ENCODE measurements at regions not wholly inside any gene's neighbourhood (a gene's known extent, or its start where the extent isn't known, plus 50 kb on each side); places are given as distances from the start of the nearest gene placed in this dataset.
"Not testable (repeated sequence)": the region's sequence is repeated elsewhere in the genome, so short reads cannot be mapped to it uniquely, and the experiment has no call there.

DNA sequence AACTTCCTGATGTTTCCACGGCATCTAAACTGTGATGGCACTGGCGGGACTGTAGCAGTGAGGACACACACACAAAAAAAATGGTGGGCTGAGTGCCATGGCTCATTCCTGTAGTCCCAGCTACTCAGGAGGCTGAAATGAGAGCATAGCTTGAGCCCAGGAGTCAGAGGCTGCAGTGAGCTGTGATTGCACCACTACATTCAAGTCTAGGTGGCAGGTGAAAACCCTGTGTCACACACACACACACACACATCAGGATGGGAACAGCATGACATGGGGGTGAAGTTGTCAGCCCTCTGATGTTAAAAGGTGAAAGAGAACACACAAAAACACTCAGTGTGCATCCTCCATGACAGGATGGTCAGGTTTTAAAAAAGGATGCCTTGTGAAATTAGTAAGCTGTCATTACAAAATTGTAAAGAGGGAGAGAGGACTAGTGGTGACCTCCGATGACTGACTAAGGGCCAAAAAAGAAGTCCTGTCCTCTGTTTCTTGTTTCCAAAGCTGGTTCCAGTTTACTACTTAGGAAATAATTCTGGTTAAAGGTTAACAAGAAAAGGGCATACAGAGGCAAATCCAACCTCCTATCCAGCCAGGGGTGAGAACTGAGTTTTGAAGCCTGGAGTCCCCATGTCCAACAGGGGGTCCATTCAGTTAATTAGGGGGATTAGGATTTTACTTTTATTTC lies 1600.4 kb downstream of the NLGN4Y start:
- DNase-seq (ENCODE audit: low spot score) (no peak), ATAC-seq (ENCODE audit: low read depth) (no peak)
- Histone ChIP-seq H3K4me3 (ENCODE audit: severe bottlenecking) (no peak overlapping the region), H3K36me3 (ENCODE audit: low read depth) (no peaks in the 10 kb centered on the region), H3K27ac (ENCODE audit: poor library complexity, severe bottlenecking) (no peak overlapping the region), H3K4me1 (ENCODE audit: insufficient read depth, poor library complexity, severe bottlenecking) (peaks cover 17% of the 10 kb centered on the region), H3K9me3 (ENCODE audit: severe bottlenecking) (peaks cover 8% of the 10 kb centered on the region), H3K27me3 (ENCODE audit: insufficient read depth, poor library complexity, severe bottlenecking) (no peaks in the 10 kb centered on the region)
- TF ChIP-seq, protein P1, sequence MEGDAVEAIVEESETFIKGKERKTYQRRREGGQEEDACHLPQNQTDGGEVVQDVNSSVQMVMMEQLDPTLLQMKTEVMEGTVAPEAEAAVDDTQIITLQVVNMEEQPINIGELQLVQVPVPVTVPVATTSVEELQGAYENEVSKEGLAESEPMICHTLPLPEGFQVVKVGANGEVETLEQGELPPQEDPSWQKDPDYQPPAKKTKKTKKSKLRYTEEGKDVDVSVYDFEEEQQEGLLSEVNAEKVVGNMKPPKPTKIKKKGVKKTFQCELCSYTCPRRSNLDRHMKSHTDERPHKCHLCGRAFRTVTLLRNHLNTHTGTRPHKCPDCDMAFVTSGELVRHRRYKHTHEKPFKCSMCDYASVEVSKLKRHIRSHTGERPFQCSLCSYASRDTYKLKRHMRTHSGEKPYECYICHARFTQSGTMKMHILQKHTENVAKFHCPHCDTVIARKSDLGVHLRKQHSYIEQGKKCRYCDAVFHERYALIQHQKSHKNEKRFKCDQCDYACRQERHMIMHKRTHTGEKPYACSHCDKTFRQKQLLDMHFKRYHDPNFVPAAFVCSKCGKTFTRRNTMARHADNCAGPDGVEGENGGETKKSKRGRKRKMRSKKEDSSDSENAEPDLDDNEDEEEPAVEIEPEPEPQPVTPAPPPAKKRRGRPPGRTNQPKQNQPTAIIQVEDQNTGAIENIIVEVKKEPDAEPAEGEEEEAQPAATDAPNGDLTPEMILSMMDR (IDR thresholded peaks at IDR 0.05; ENCODE audit: poor library complexity, severe bottlenecking) = no peak

DNA sequence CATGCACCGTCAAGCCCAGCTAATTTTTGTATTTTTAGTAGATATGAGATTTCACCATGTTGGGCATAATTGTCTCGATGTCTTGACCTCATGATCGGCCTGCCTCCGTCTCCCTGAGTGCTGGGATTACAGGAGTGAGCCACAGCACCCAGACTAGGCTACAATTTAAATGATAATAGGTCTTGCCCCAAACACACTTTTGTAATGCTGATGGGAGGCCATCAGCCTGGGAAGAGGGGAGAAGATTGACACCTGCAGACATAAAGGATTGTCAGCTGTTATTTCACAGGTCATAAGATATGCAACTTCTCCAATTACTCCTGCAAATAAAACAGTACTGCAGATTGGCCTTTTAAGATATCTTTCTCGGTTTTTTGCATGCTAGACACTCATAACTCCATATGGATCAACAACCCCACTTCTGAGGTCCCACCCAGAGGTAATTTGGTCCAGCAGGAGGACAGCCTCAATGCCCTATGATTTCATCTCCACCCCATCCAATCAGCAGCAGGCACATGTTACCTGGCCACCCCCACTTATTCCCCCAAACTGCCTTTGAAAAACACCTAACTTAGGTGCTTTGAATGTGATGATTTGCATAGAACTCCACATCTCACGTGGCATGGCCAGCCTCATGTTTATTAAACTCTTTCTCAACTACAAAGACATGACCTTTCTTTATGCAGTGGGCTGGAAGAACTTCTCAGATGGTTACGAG lies 1612.4 kb downstream of the NLGN4Y start:
- no peak for ATAC-seq (ENCODE audit: low read depth)
- H3K4me3 ChIP-seq (ENCODE audit: severe bottlenecking) = no peak overlapping the region
- no peaks in the 10 kb centered on the region for H3K9me3 ChIP-seq (ENCODE audit: severe bottlenecking)
- H3K27me3 ChIP-seq (ENCODE audit: insufficient read depth, poor library complexity, severe bottlenecking) = no peaks in the 10 kb centered on the region
- no peak overlapping the region for H3K27ac ChIP-seq (ENCODE audit: poor library complexity, severe bottlenecking)
- H3K36me3 ChIP-seq (ENCODE audit: low read depth) = no peaks in the 10 kb centered on the region
- H3K4me1 ChIP-seq (ENCODE audit: insufficient read depth, poor library complexity, severe bottlenecking) = no peaks in the 10 kb centered on the region
- no peak for DNase-seq (ENCODE audit: low spot score)
- TF ChIP-seq, protein P1 (IDR thresholded peaks at IDR 0.05; ENCODE audit: poor library complexity, severe bottlenecking) = no peak

GRCh38 chrY:16157801-16158200 lies 1633.5 kb downstream of the NLGN4Y start:
- no peaks in the 10 kb centered on the region for H3K9me3 ChIP-seq (ENCODE audit: severe bottlenecking)
- H3K27ac ChIP-seq (ENCODE audit: poor library complexity, severe bottlenecking) = no peak overlapping the region
- H3K4me3 ChIP-seq (ENCODE audit: severe bottlenecking) = no peak overlapping the region
- H3K4me1 ChIP-seq (ENCODE audit: insufficient read depth, poor library complexity, severe bottlenecking) = no peaks in the 10 kb centered on the region
- no peaks in the 10 kb centered on the region for H3K36me3 ChIP-seq (ENCODE audit: low read depth)
- ATAC-seq (ENCODE audit: low read depth) = peak; percentile 67; the same call in 2 of the 3 replicates
- no peaks in the 10 kb centered on the region for H3K27me3 ChIP-seq (ENCODE audit: insufficient read depth, poor library complexity, severe bottlenecking)
- DNase-seq (ENCODE audit: low spot score) = no peak
- TF ChIP-seq, protein P1 (IDR thresholded peaks at IDR 0.05; ENCODE audit: poor library complexity, severe bottlenecking) = no peak

- H3K36me3 ChIP-seq (ENCODE audit: low read depth); DNase-seq (ENCODE audit: low spot score); H3K9me3 ChIP-seq (ENCODE audit: severe bottlenecking); H3K27ac ChIP-seq (ENCODE audit: poor library complexity, severe bottlenecking); ATAC-seq (ENCODE audit: low read depth); H3K27me3 ChIP-seq (ENCODE audit: insufficient read depth, poor library complexity, severe bottlenecking); H3K4me3 ChIP-seq (ENCODE audit: severe bottlenecking); H3K4me1 ChIP-seq (ENCODE audit: insufficient read depth, poor library complexity, severe bottlenecking): not testable (repeated sequence)
Observed at GRCh38 chrY:16175740-16176139, 1651.4 kb downstream of the NLGN4Y start.

- ATAC-seq (ENCODE audit: low read depth) (peak; percentile 84), DNase-seq (ENCODE audit: low spot score) (peak; percentile 45)
- not testable (repeated sequence) for H3K27ac ChIP-seq (ENCODE audit: poor library complexity, severe bottlenecking); H3K36me3 ChIP-seq (ENCODE audit: low read depth); H3K27me3 ChIP-seq (ENCODE audit: insufficient read depth, poor library complexity, severe bottlenecking); H3K4me1 ChIP-seq (ENCODE audit: insufficient read depth, poor library complexity, severe bottlenecking); H3K9me3 ChIP-seq (ENCODE audit: severe bottlenecking); H3K4me3 ChIP-seq (ENCODE audit: severe bottlenecking)
Observed at GRCh38 chrY:16205482-16205881, 1674.5 kb downstream of the CDY2B start.

DNA sequence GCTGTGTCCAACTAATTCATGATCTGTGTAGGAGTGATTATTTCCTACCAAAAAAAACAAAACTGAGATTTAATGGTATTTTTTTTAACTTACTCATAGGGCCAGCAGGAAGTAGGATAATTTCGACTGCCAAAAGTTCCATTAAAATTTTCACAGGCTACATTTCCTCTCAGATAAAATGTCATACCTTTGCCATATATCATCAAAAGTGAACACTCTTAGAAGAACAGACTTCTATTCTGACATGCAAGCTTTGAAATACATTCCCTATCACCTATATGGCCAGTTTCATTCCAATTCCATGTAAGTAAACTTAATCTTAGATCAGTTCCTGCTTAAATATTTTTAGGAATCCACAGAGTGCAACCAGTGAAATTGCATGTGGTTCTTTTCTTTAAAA lies 1636.7 kb downstream of the CDY2B start:
- H3K36me3 ChIP-seq (ENCODE audit: low read depth); H3K27ac ChIP-seq (ENCODE audit: poor library complexity, severe bottlenecking); H3K4me1 ChIP-seq (ENCODE audit: insufficient read depth, poor library complexity, severe bottlenecking); H3K4me3 ChIP-seq (ENCODE audit: severe bottlenecking); H3K9me3 ChIP-seq (ENCODE audit: severe bottlenecking); DNase-seq (ENCODE audit: low spot score); H3K27me3 ChIP-seq (ENCODE audit: insufficient read depth, poor library complexity, severe bottlenecking): not testable (repeated sequence)
- ATAC-seq (ENCODE audit: low read depth) = peak; percentile 96

GRCh38 chrY:16254551-16255295 lies 1625.3 kb downstream of the CDY2B start:
- peak; percentile 81 for ATAC-seq (ENCODE audit: low read depth)
- not testable (repeated sequence) for H3K4me3 ChIP-seq (ENCODE audit: severe bottlenecking); H3K4me1 ChIP-seq (ENCODE audit: insufficient read depth, poor library complexity, severe bottlenecking); H3K27me3 ChIP-seq (ENCODE audit: insufficient read depth, poor library complexity, severe bottlenecking); H3K9me3 ChIP-seq (ENCODE audit: severe bottlenecking); DNase-seq (ENCODE audit: low spot score); H3K36me3 ChIP-seq (ENCODE audit: low read depth)
- peak overlapping the region; percentile 70 for H3K27ac ChIP-seq (ENCODE audit: poor library complexity, severe bottlenecking)

- not testable (repeated sequence) for H3K9me3 ChIP-seq (ENCODE audit: severe bottlenecking); H3K36me3 ChIP-seq (ENCODE audit: low read depth); H3K4me3 ChIP-seq (ENCODE audit: severe bottlenecking); H3K27me3 ChIP-seq (ENCODE audit: insufficient read depth, poor library complexity, severe bottlenecking); DNase-seq (ENCODE audit: low spot score); H3K4me1 ChIP-seq (ENCODE audit: insufficient read depth, poor library complexity, severe bottlenecking); H3K27ac ChIP-seq (ENCODE audit: poor library complexity, severe bottlenecking)
- peak; percentile 81 for ATAC-seq (ENCODE audit: low read depth)
Observed at GRCh38 chrY:16255778-16256177, 1624.2 kb downstream of the CDY2B start.

All from RWPE2 (cell line).